GM12891 (cell line): ENCODE measurements at regions not wholly inside any gene's neighbourhood (a gene's known extent, or its start where the extent isn't known, plus 50 kb on each side); places are given as distances from the start of the nearest gene placed in this dataset.

Experiments used
- POLR2A ChIP-seq: IDR thresholded peaks from 2 replicates; pipeline ENCODE4 v1.6.1; 2011; ENCODE audit warnings: low read depth, low read length, control low read depth
- POLR2AphosphoS5 ChIP-seq: IDR thresholded peaks from 2 replicates; pipeline ENCODE4 v1.6.1; 2011; ENCODE audit warnings: low read depth, low read length, control low read depth
- SPI1 ChIP-seq: IDR thresholded peaks from 2 replicates; pipeline ENCODE4 v1.6.1; 2011; ENCODE audit warnings: low read depth, low read length, control low read depth
- TAF1 ChIP-seq: IDR thresholded peaks from 2 replicates; pipeline ENCODE4 v1.6.1; 2011; ENCODE audit warnings: low read depth, low read length, control low read depth

- TF ChIP-seq POLR2A, result no peak
- no peak for TF ChIP-seq POLR2AphosphoS5
- no peak for TF ChIP-seq TAF1
- no peak for TF ChIP-seq SPI1
Observed at GRCh38 chr4:135485371-135485770, 1283.8 kb upstream of the PABPC4L start.
